ENCODE measurements at regions not wholly inside any gene's neighbourhood (a gene's known extent, or its start where the extent isn't known, plus 50 kb on each side); places are given as distances from the start of the nearest gene placed in this dataset.

DNA sequence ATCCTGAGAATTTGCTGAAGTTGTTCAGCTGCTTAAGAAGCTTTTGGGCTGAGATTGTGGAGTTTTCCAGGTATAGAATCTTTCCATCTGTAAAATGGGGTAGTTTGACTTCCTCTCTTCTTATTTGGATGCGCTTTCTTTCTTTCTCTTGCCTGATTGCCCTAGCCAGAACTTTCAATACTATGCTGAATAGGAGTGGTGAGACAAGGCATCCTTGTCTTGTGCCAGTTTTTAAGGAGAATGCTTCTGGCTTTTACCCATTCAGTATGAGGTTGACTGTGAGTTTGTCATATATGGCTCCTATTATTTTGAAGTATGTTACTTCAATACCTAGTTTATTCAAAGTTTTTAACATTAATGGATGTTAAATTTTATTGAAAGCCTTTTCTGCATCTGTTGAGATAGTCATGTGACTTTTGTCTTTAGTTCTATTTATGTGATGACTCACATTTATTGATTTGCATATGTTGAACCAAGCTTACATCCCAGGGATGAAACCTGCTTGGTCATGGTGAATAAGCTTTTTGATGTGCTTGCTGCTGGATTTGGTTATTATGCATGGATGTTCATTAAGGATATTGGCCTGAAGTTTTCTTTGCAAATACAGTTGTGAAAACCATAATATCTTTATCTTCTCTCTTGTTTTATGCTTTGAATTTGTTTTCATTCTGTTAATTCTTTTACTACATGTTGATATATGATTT is 573.8 kb upstream of the NDST4 start:
- no peak for DNase-seq (ENCODE audit: low read depth in 1 of 2, low spot score in 1 of 2)
- Histone ChIP-seq H3K27ac (replicated peaks) (no peak overlapping the region), H3K27me3 (ENCODE audit: insufficient read depth, poor library complexity, severe bottlenecking) (no peaks in the 10 kb centered on the region), H3K4me3 (replicated peaks; ENCODE audit: insufficient read depth, low read length) (no peak overlapping the region)
- no peak for TF ChIP-seq GABPA (IDR thresholded peaks at IDR 0.05; ENCODE audit: low read depth)
- TF ChIP-seq, protein P1, sequence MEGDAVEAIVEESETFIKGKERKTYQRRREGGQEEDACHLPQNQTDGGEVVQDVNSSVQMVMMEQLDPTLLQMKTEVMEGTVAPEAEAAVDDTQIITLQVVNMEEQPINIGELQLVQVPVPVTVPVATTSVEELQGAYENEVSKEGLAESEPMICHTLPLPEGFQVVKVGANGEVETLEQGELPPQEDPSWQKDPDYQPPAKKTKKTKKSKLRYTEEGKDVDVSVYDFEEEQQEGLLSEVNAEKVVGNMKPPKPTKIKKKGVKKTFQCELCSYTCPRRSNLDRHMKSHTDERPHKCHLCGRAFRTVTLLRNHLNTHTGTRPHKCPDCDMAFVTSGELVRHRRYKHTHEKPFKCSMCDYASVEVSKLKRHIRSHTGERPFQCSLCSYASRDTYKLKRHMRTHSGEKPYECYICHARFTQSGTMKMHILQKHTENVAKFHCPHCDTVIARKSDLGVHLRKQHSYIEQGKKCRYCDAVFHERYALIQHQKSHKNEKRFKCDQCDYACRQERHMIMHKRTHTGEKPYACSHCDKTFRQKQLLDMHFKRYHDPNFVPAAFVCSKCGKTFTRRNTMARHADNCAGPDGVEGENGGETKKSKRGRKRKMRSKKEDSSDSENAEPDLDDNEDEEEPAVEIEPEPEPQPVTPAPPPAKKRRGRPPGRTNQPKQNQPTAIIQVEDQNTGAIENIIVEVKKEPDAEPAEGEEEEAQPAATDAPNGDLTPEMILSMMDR (IDR thresholded peaks at IDR 0.05; ENCODE audit: insufficient read depth, low read length): no peak
- no peak for TF ChIP-seq SPI1 (IDR thresholded peaks at IDR 0.05; ENCODE audit: borderline replicate concordance, low read depth)

DNA sequence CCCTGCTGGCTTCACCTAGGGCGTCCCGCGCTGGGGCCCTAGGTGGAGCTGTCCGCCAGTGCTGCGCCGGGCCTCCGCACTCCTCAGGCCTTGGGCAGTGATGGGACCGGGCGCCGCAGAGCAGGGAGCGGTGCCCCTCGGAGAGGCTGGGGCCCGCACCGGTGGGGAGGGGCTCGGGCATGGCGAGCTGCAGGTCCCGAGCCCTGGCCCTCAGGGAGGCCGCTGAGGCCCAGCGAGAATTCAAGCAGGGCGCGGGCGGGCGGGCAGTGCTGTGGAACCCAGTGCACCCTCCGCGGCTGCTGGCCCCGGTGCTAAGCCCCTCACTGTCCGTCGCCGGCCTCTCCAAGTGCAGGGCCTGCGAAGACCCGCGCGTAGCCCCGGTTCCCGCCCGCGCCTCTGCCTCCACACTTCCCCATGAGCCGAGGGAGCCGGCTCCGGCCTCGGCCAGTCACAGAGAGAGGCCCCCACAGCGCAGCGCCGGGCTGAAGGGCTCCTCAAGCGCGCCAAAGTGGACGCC is 565.1 kb upstream of the NDST4 start:
- no peak for DNase-seq (ENCODE audit: low read depth in 1 of 2, low spot score in 1 of 2)

DNA sequence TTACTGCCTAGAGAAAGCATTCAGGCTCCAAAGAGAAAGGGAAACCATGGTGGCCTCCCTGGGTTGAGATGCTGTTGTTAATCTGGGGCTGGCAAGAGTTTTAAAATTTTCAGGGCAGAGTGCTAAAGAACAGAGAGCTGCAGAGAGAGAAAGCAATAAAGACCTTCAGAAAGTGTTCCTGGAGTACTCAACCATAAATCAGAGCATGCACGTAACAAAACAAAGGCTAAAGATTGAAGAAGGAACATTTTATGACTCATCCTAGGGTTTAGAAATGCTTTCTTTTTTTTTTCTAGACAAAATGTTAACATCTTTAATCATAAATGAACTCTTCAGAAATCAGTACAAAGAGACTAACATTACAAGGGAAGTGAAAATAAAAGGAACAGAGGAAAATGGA is 562.3 kb upstream of the NDST4 start:
- Histone ChIP-seq H3K27me3 (ENCODE audit: insufficient read depth, poor library complexity, severe bottlenecking) (no peaks in the 10 kb centered on the region), H3K4me3 (replicated peaks; ENCODE audit: insufficient read depth, low read length) (no peak overlapping the region), H3K27ac (replicated peaks) (no peak overlapping the region)
- TF ChIP-seq, protein P2, sequence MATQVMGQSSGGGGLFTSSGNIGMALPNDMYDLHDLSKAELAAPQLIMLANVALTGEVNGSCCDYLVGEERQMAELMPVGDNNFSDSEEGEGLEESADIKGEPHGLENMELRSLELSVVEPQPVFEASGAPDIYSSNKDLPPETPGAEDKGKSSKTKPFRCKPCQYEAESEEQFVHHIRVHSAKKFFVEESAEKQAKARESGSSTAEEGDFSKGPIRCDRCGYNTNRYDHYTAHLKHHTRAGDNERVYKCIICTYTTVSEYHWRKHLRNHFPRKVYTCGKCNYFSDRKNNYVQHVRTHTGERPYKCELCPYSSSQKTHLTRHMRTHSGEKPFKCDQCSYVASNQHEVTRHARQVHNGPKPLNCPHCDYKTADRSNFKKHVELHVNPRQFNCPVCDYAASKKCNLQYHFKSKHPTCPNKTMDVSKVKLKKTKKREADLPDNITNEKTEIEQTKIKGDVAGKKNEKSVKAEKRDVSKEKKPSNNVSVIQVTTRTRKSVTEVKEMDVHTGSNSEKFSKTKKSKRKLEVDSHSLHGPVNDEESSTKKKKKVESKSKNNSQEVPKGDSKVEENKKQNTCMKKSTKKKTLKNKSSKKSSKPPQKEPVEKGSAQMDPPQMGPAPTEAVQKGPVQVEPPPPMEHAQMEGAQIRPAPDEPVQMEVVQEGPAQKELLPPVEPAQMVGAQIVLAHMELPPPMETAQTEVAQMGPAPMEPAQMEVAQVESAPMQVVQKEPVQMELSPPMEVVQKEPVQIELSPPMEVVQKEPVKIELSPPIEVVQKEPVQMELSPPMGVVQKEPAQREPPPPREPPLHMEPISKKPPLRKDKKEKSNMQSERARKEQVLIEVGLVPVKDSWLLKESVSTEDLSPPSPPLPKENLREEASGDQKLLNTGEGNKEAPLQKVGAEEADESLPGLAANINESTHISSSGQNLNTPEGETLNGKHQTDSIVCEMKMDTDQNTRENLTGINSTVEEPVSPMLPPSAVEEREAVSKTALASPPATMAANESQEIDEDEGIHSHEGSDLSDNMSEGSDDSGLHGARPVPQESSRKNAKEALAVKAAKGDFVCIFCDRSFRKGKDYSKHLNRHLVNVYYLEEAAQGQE (IDR thresholded peaks at IDR 0.05; ENCODE audit: insufficient replicate concordance, low read depth): no peak
- TF ChIP-seq SPI1 (IDR thresholded peaks at IDR 0.05; ENCODE audit: borderline replicate concordance, low read depth) (no peak), GABPA (IDR thresholded peaks at IDR 0.05; ENCODE audit: low read depth) (no peak), POLR2AphosphoS5 (IDR thresholded peaks at IDR 0.05; ENCODE audit: low read depth) (no peak)
- TF ChIP-seq, protein P1 (IDR thresholded peaks at IDR 0.05; ENCODE audit: insufficient read depth, low read length): no peak
- no peak for DNase-seq (ENCODE audit: low read depth in 1 of 2, low spot score in 1 of 2)

More for the DNA sequence above, 565.1 kb upstream of the NDST4 start:
- TF ChIP-seq SPI1 (IDR thresholded peaks at IDR 0.05; ENCODE audit: borderline replicate concordance, low read depth): no peak
- TF ChIP-seq, protein P1 (IDR thresholded peaks at IDR 0.05; ENCODE audit: insufficient read depth, low read length): no peak
- no peak for TF ChIP-seq POLR2AphosphoS5 (IDR thresholded peaks at IDR 0.05; ENCODE audit: low read depth)
- TF ChIP-seq, protein P2 (IDR thresholded peaks at IDR 0.05; ENCODE audit: insufficient replicate concordance, low read depth): no peak
- TF ChIP-seq GABPA (IDR thresholded peaks at IDR 0.05; ENCODE audit: low read depth): no peak
- Histone ChIP-seq H3K27me3 (ENCODE audit: insufficient read depth, poor library complexity, severe bottlenecking) (no peaks in the 10 kb centered on the region), H3K27ac (replicated peaks) (no peak overlapping the region), H3K4me3 (replicated peaks; ENCODE audit: insufficient read depth, low read length) (no peak overlapping the region)

Data from HL-60 (cell line).